ENCODE measurements at regions not wholly inside any gene's neighbourhood (a gene's known extent, or its start where the extent isn't known, plus 50 kb on each side); places are given as distances from the start of the nearest gene placed in this dataset.

GRCh38 chr2:133848111-133848649, 279.9 kb upstream of the NCKAP5 start:
- no peak for TF ChIP-seq CTCF (IDR thresholded peaks at IDR 0.05)
- no peak for TF ChIP-seq POLR2A (IDR thresholded peaks at IDR 0.05)
